Gastroesophageal sphincter (tissue), 3 donors: ENCODE measurements at regions not wholly inside any gene's neighbourhood (a gene's known extent, or its start where the extent isn't known, plus 50 kb on each side); places are given as distances from the start of the nearest gene placed in this dataset.

Experiments
- CTCF ChIP-seq, 4 experiments: fragments of 200-600 bp in 2 of 4; fragments of 450-650 bp in 2 of 4; sonication (generic) in 1 of 4; IDR thresholded peaks; one replicate each; pipeline ENCODE4 v1.5.1; 2017 to 2019; ENCODE audit warnings: antibody characterized with exemption in 4 of 4, mild to moderate bottlenecking in 2 of 4, moderate library complexity in 2 of 4
- POLR2AphosphoS5 ChIP-seq: sonication (generic); formaldehyde crosslinking; IDR thresholded peaks from one replicate; pipeline ENCODE4 v1.6.1; 2017; ENCODE audit warnings: antibody characterized with exemption

DNA sequence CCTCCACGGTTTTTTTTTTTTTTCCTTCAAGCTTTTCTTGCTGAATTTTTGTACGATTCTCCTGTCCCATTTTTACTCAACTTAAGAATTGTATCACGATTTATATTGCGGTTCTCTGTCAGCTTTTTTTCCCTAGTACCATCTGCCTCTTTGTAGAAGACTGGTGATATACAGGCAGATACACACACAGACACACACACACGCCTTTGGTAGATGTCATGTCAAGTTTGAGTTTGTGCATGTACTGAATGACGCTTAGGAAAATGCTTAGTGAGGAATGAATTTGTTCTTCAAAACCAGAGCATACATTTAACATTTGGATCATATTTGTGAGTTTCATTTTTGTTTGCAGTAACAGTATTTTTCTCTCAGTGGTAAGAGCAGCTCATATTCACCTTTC is 82.0 kb upstream of the MBNL2 start:
- no peak for TF ChIP-seq CTCF (IDR thresholded peaks at IDR 0.05)
- no peak for TF ChIP-seq POLR2AphosphoS5
